Activated CD4-positive, alpha-beta T cell treated with anti-CD3 and anti-CD28 coated beads, Interleukin-10, Interleukin-2, amounts not matched to agents 100 ng/mL and 50 ng/mL, durations not matched to agents 16 hours and 8 hours (primary cell): ENCODE measurements at regions not wholly inside any gene's neighbourhood (a gene's known extent, or its start where the extent isn't known, plus 50 kb on each side); places are given as distances from the start of the nearest gene placed in this dataset.
A peak's percentile ranks its signal among the peaks of the same experiment; 100 is the strongest.

Experiments
- DNase-seq: peaks from one replicate; pipeline ENCODE4 v3.0.0-alpha.2; 2020

GRCh38 chr1:4562321-4562720 lies 92.1 kb upstream of the AJAP1 start:
- no peak for DNase-seq

GRCh38 chr1:4563586-4563985 lies 90.8 kb upstream of the AJAP1 start:
- DNase-seq, result no peak

- no peak for DNase-seq
Observed at GRCh38 chr1:4564051-4564450, 90.4 kb upstream of the AJAP1 start.

GRCh38 chr1:4565166-4565565 lies 89.2 kb upstream of the AJAP1 start:
- DNase-seq, result no peak

- no peak for DNase-seq
Observed at GRCh38 chr1:4565801-4566449, 88.5 kb upstream of the AJAP1 start.

- DNase-seq, result no peak
Observed at GRCh38 chr1:4571263-4571662, 83.1 kb upstream of the AJAP1 start.

- no peak for DNase-seq
Observed at GRCh38 chr1:4573526-4573925, 80.9 kb upstream of the AJAP1 start.

- DNase-seq, result no peak
Observed at GRCh38 chr1:4581807-4582206, 72.6 kb upstream of the AJAP1 start.

GRCh38 chr1:4584449-4584848 lies 70.0 kb upstream of the AJAP1 start:
- DNase-seq, result no peak

GRCh38 chr1:4585216-4585615 lies 69.2 kb upstream of the AJAP1 start:
- peak; percentile 59 for DNase-seq

- no peak for DNase-seq
Observed at GRCh38 chr1:4585705-4586104, 68.7 kb upstream of the AJAP1 start.

- no peak for DNase-seq
Observed at GRCh38 chr1:4586611-4587160, 67.7 kb upstream of the AJAP1 start.

GRCh38 chr1:4587721-4588120 lies 66.7 kb upstream of the AJAP1 start:
- no peak for DNase-seq

- no peak for DNase-seq
Observed at GRCh38 chr1:4590756-4591155, 63.7 kb upstream of the AJAP1 start.

GRCh38 chr1:4591926-4592325 lies 62.5 kb upstream of the AJAP1 start:
- no peak for DNase-seq

GRCh38 chr1:4593106-4593505 lies 61.3 kb upstream of the AJAP1 start:
- no peak for DNase-seq

- no peak for DNase-seq
Observed at GRCh38 chr1:4594286-4594991, 60.0 kb upstream of the AJAP1 start.

GRCh38 chr1:4595341-4596225 lies 58.8 kb upstream of the AJAP1 start:
- DNase-seq, result no peak

- DNase-seq, result no peak
Observed at GRCh38 chr1:4596486-4596885, 57.9 kb upstream of the AJAP1 start.

GRCh38 chr1:4597020-4597419 lies 57.4 kb upstream of the AJAP1 start:
- DNase-seq, result no peak

GRCh38 chr1:4598561-4598960 lies 55.8 kb upstream of the AJAP1 start:
- no peak for DNase-seq

GRCh38 chr1:4599521-4599920 lies 54.9 kb upstream of the AJAP1 start:
- no peak for DNase-seq

- no peak for DNase-seq
Observed at GRCh38 chr1:4599951-4600481, 54.4 kb upstream of the AJAP1 start.
